Fibroblast of lung (primary cell): ENCODE measurements at regions not wholly inside any gene's neighbourhood (a gene's known extent, or its start where the extent isn't known, plus 50 kb on each side); places are given as distances from the start of the nearest gene placed in this dataset.

ENCODE experiments used
- DNase-seq, 2 donors: peaks; one replicate each; pipeline versions ENCODE4 v3.0.0 to v3.0.0-alpha.2; 2010; ENCODE audit warnings: low read depth in 2 of 2
- H2AFZ ChIP-seq: 2 replicates; pipeline ENCODE4 v1.5.1; 2012; ENCODE audit warnings: low read length, control low read depth, inconsistent platforms
- H3K27ac ChIP-seq: 2 replicates; pipeline ENCODE4 v1.5.1; 2011; ENCODE audit warnings: low read length, control low read depth; ENCODE audit not compliant: insufficient read depth
- H3K27me3 ChIP-seq: 2 replicates; pipeline ENCODE4 v1.5.1; 2011; ENCODE audit warnings: mild to moderate bottlenecking, low read length; ENCODE audit not compliant: control insufficient read depth, insufficient read depth
- H3K36me3 ChIP-seq: 2 replicates; pipeline ENCODE4 v1.5.1; 2011; ENCODE audit warnings: low read length; ENCODE audit not compliant: control insufficient read depth, insufficient read depth
- H3K4me1 ChIP-seq: 2 replicates; pipeline ENCODE4 v1.5.1; 2011; ENCODE audit warnings: low read length; ENCODE audit not compliant: control insufficient read depth, insufficient read depth; ENCODE audit errors: extremely low read depth
- H3K4me2 ChIP-seq: 2 replicates; pipeline ENCODE4 v1.5.1; 2011; ENCODE audit warnings: low read length, control low read depth; ENCODE audit not compliant: insufficient read depth; ENCODE audit errors: extremely low read depth
- H3K4me3 ChIP-seq, 4 experiments: fragments of 200-600 bp in 1 of 4; sonication (generic) in 1 of 4; replicated peaks in 1 of 4; 2 replicates each; pipeline ENCODE4 v1.5.1; 2011 to 2016; ENCODE audit warnings: low read length in 4 of 4, low read depth in 3 of 4, mild to moderate bottlenecking in 3 of 4, control low read depth in 2 of 4, inconsistent platforms in 1 of 4, mixed read lengths in 1 of 4; ENCODE audit not compliant: insufficient read depth in 1 of 4; ENCODE audit errors: control extremely low read depth in 1 of 4
- H3K79me2 ChIP-seq: 2 replicates; pipeline ENCODE4 v1.5.1; 2012; ENCODE audit warnings: mild to moderate bottlenecking, low read length, inconsistent platforms; ENCODE audit not compliant: control insufficient read depth, insufficient read depth
- H3K9ac ChIP-seq: 2 replicates; pipeline ENCODE4 v1.5.1; 2011; ENCODE audit warnings: mild to moderate bottlenecking, low read length, control low read depth; ENCODE audit not compliant: insufficient read depth
- H3K9me3 ChIP-seq: 2 replicates; pipeline ENCODE4 v1.5.1; 2012; ENCODE audit warnings: low read depth, low read length; ENCODE audit not compliant: control insufficient read depth, insufficient read depth
- H4K20me1 ChIP-seq: 2 replicates; pipeline ENCODE4 v1.5.1; 2011; ENCODE audit warnings: low read length; ENCODE audit not compliant: control insufficient read depth, insufficient read depth; ENCODE audit errors: extremely low read depth
- EZH2 ChIP-seq: IDR thresholded peaks from 2 replicates; pipeline ENCODE4 v1.5.1; 2012; ENCODE audit warnings: low read length, control low read depth, mild to moderate bottlenecking; ENCODE audit errors: missing control alignments
- TF ChIP-seq, protein P1 (sequence below), 2 donors: IDR thresholded peaks in 1 of 2; conservative IDR thresholded peaks in 1 of 2; 1 replicate in 1 of 2; 2 replicates in 1 of 2; pipeline ENCODE4 v1.5.1; 2011 to 2012; ENCODE audit warnings: low read length in 2 of 2, control low read depth in 1 of 2, inconsistent platforms in 1 of 2, low read depth in 1 of 2, mild to moderate bottlenecking in 1 of 2

DNA sequence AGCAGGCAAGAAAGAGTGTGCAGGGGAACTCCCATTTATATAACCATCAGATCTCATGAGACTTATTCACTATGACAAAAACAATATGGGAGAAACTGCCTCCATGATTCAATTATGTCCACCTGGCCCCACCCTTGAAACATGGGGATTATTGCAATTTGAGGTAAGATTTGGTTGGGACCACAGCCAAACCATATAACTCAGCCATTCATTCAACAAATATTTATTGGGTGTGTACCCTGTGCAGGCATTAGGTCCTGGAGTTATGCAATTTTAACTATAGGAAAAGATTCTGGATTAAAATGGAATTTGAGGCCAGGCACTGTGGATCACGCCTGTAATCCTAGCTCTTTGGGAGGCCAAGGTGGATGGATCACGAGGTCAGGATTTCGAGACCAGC, 124.2 kb upstream of the GAS1 start:
- no peaks in the 10 kb centered on the region for H3K9me3 ChIP-seq
- H3K4me2 ChIP-seq, result no peak overlapping the region
- no peaks in the 10 kb centered on the region for H3K36me3 ChIP-seq
- H3K9ac ChIP-seq, result no peak overlapping the region
- H3K4me1 ChIP-seq, result no peaks in the 10 kb centered on the region
- TF ChIP-seq EZH2, result no peak
- H3K27me3 ChIP-seq, result no peaks in the 10 kb centered on the region
- H3K79me2 ChIP-seq, result no peaks in the 10 kb centered on the region
- no peaks in the 10 kb centered on the region for H4K20me1 ChIP-seq
- no peak for DNase-seq
- H2AFZ ChIP-seq, result no peak overlapping the region
- no peak overlapping the region for H3K27ac ChIP-seq
- H3K4me3 ChIP-seq, result no peak overlapping the region

DNA sequence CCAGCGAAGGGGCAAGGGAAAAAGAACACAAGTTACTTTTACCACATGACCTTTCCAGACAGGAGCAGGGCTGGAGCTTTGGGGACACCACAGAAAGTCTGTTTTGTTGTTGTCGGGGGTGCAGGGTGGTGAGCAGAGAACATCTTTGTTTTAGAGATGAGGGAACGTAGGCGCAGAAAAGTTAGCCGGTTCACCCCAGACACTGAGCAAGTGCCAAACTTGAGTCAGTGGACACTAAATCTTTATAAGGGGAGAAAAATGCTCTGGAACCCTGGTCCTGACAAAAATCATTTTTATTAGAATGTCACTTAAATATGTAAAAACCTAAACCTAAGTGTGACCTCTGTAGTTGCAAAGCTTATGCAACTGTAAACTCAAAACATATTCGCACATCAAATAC, 126.4 kb upstream of the GAS1 start:
- no peaks in the 10 kb centered on the region for H3K27me3 ChIP-seq
- H3K27ac ChIP-seq, result no peak overlapping the region

DNA sequence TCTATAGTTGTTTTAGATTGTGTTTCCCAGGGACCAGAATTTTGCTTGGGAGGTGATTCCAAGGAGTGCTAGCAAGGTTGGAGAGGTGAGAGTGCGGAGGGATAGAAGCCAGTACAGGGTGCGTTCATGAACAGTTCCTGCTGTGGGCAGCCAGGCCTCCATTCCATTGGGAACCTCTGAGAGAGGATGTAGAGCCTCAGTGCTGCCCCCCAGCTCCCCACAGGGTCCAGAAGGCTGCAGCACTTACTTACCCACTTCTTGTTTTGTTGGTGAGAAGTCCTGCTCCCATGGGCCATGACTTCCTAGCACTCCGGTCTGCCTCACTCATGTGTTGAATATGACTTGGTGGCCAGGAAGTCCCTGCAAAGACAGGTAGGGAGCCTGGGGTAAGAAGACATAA, 128.2 kb upstream of the GAS1 start:
- Histone ChIP-seq H3K4me3 (no peak overlapping the region), H3K4me2 (no peak overlapping the region), H3K79me2 (no peaks in the 10 kb centered on the region), H4K20me1 (no peaks in the 10 kb centered on the region), H3K27ac (no peak overlapping the region), H3K27me3 (no peaks in the 10 kb centered on the region), H3K36me3 (no peaks in the 10 kb centered on the region), H3K4me1 (no peaks in the 10 kb centered on the region), H3K9ac (no peak overlapping the region), H2AFZ (no peak overlapping the region), H3K9me3 (no peaks in the 10 kb centered on the region)
- TF ChIP-seq, protein P1, sequence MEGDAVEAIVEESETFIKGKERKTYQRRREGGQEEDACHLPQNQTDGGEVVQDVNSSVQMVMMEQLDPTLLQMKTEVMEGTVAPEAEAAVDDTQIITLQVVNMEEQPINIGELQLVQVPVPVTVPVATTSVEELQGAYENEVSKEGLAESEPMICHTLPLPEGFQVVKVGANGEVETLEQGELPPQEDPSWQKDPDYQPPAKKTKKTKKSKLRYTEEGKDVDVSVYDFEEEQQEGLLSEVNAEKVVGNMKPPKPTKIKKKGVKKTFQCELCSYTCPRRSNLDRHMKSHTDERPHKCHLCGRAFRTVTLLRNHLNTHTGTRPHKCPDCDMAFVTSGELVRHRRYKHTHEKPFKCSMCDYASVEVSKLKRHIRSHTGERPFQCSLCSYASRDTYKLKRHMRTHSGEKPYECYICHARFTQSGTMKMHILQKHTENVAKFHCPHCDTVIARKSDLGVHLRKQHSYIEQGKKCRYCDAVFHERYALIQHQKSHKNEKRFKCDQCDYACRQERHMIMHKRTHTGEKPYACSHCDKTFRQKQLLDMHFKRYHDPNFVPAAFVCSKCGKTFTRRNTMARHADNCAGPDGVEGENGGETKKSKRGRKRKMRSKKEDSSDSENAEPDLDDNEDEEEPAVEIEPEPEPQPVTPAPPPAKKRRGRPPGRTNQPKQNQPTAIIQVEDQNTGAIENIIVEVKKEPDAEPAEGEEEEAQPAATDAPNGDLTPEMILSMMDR (conservative IDR thresholded peaks at IDR 0.05 in 1 of 2, IDR thresholded peaks at IDR 0.05 in 1 of 2; ENCODE audit: low read depth in 1 of 2, low read length in 2 of 2), result no peak
- no peak for TF ChIP-seq EZH2
- DNase-seq, result no peak

More for the DNA sequence above, 126.4 kb upstream of the GAS1 start:
- Histone ChIP-seq H2AFZ (no peak overlapping the region), H4K20me1 (no peaks in the 10 kb centered on the region), H3K79me2 (no peaks in the 10 kb centered on the region), H3K9me3 (no peaks in the 10 kb centered on the region), H3K4me3 (no peak overlapping the region), H3K9ac (no peak overlapping the region), H3K4me1 (no peaks in the 10 kb centered on the region), H3K4me2 (no peak overlapping the region), H3K36me3 (no peaks in the 10 kb centered on the region)
- TF ChIP-seq, protein P1 (conservative IDR thresholded peaks at IDR 0.05 in 1 of 2, IDR thresholded peaks at IDR 0.05 in 1 of 2; ENCODE audit: low read depth in 1 of 2, low read length in 2 of 2), result no peak
- no peak for TF ChIP-seq EZH2
- no peak for DNase-seq
